Body of pancreas (tissue), 4 donors: ENCODE measurements at regions not wholly inside any gene's neighbourhood (a gene's known extent, or its start where the extent isn't known, plus 50 kb on each side); places are given as distances from the start of the nearest gene placed in this dataset.

Experiments
- CTCF ChIP-seq, 7 experiments: fragments of 450-650 bp in 4 of 7; fragments of 200-600 bp in 3 of 7; sonication (generic) in 3 of 7; IDR thresholded peaks; one replicate each; pipeline ENCODE4 v1.5.1; 2016 to 2019; ENCODE audit warnings: antibody characterized with exemption in 7 of 7
- POLR2A ChIP-seq, 3 donors: fragments of 450-650 bp; IDR thresholded peaks; one replicate each; pipeline ENCODE4 v1.6.1; 2016; ENCODE audit warnings: antibody characterized with exemption in 3 of 3, mild to moderate bottlenecking in 2 of 3

- TF ChIP-seq CTCF (IDR thresholded peaks at IDR 0.05) (no peak), POLR2A (IDR thresholded peaks at IDR 0.05) (no peak)
Measured at GRCh38 chr9:88196142-88196790, 58.0 kb upstream of the SPATA31C2 start.
